ENCODE measurements at regions not wholly inside any gene's neighbourhood (a gene's known extent, or its start where the extent isn't known, plus 50 kb on each side); places are given as distances from the start of the nearest gene placed in this dataset.

GRCh38 chr20:39700528-39700927 lies 738.4 kb downstream of the DHX35 start:
- DNase-seq (ENCODE audit: low spot score), result no peak

GRCh38 chr20:39699166-39699725 lies 737.1 kb downstream of the DHX35 start:
- DNase-seq (ENCODE audit: low spot score), result no peak

- no peak for DNase-seq (ENCODE audit: low spot score)
These were observed 736.6 kb downstream of the DHX35 start for GRCh38 chr20:39698752-39699151.

- DNase-seq (ENCODE audit: low spot score), result no peak
These were observed 729.2 kb downstream of the DHX35 start for GRCh38 chr20:39691151-39691862.

GRCh38 chr20:39676857-39677391 lies 714.8 kb downstream of the DHX35 start:
- no peak for DNase-seq (ENCODE audit: low spot score)

GRCh38 chr20:39676241-39676640 lies 714.1 kb downstream of the DHX35 start:
- DNase-seq (ENCODE audit: low spot score), result no peak

GRCh38 chr20:39674842-39675241 lies 712.7 kb downstream of the DHX35 start:
- no peak for DNase-seq (ENCODE audit: low spot score)

- DNase-seq (ENCODE audit: low spot score), result no peak
These were observed 708.8 kb downstream of the DHX35 start for GRCh38 chr20:39670988-39671387.

- DNase-seq (ENCODE audit: low spot score), result no peak
These were observed 707.5 kb downstream of the DHX35 start for GRCh38 chr20:39669659-39670058.

- DNase-seq (ENCODE audit: low spot score), result no peak
These were observed 705.9 kb downstream of the DHX35 start for GRCh38 chr20:39668038-39668437.

GRCh38 chr20:39661833-39662232 lies 699.7 kb downstream of the DHX35 start:
- no peak for DNase-seq (ENCODE audit: low spot score)

GRCh38 chr20:39660965-39661364 lies 698.8 kb downstream of the DHX35 start:
- DNase-seq (ENCODE audit: low spot score), result no peak

- DNase-seq (ENCODE audit: low spot score), result no peak
These were observed 698.1 kb downstream of the DHX35 start for GRCh38 chr20:39660226-39660625.

GRCh38 chr20:39658662-39659409 lies 696.7 kb downstream of the DHX35 start:
- DNase-seq (ENCODE audit: low spot score), result no peak

GRCh38 chr20:39654171-39654570 lies 692.0 kb downstream of the DHX35 start:
- no peak for DNase-seq (ENCODE audit: low spot score)

- no peak for DNase-seq (ENCODE audit: low spot score)
These were observed 689.6 kb downstream of the DHX35 start for GRCh38 chr20:39651645-39652325.

- no peak for DNase-seq (ENCODE audit: low spot score)
These were observed 684.8 kb downstream of the DHX35 start for GRCh38 chr20:39646874-39647413.

GRCh38 chr20:39645131-39645530 lies 683.0 kb downstream of the DHX35 start:
- DNase-seq (ENCODE audit: low spot score), result no peak

GRCh38 chr20:39643292-39643691 lies 681.1 kb downstream of the DHX35 start:
- no peak for DNase-seq (ENCODE audit: low spot score)

GRCh38 chr20:39641423-39641822 lies 679.3 kb downstream of the DHX35 start:
- DNase-seq (ENCODE audit: low spot score), result no peak

GRCh38 chr20:39640147-39640546 lies 678.0 kb downstream of the DHX35 start:
- DNase-seq (ENCODE audit: low spot score), result no peak

GRCh38 chr20:39638731-39639130 lies 676.6 kb downstream of the DHX35 start:
- DNase-seq (ENCODE audit: low spot score), result no peak

Measured in putamen (tissue), 1 donor.